CD4-positive, alpha-beta T cell treated with Interleukin-1 beta for 1 hour (primary cell): ENCODE measurements at regions not wholly inside any gene's neighbourhood (a gene's known extent, or its start where the extent isn't known, plus 50 kb on each side); places are given as distances from the start of the nearest gene placed in this dataset.

ENCODE experiments used
- DNase-seq, 2 donors: peaks; one replicate each; pipeline ENCODE4 v3.0.0-alpha.2; 2020 to 2022

GRCh38 chr17:33517746-33518145 lies 224.7 kb upstream of the ASIC2 start:
- no peak for DNase-seq

- no peak for DNase-seq
These were observed 226.6 kb upstream of the ASIC2 start for GRCh38 chr17:33519692-33520091.

GRCh38 chr17:33520426-33521330 lies 227.6 kb upstream of the ASIC2 start:
- peak; percentile 9 to 15 for DNase-seq

GRCh38 chr17:33521784-33522183 lies 228.7 kb upstream of the ASIC2 start:
- DNase-seq: no peak

GRCh38 chr17:33522623-33523022 lies 229.5 kb upstream of the ASIC2 start:
- no peak for DNase-seq

GRCh38 chr17:33523577-33523981 lies 230.5 kb upstream of the ASIC2 start:
- DNase-seq: no peak

- no peak for DNase-seq
These were observed 232.1 kb upstream of the ASIC2 start for GRCh38 chr17:33525186-33525585.

GRCh38 chr17:33526717-33527116 lies 233.6 kb upstream of the ASIC2 start:
- no peak for DNase-seq

GRCh38 chr17:33527290-33527689 lies 234.2 kb upstream of the ASIC2 start:
- DNase-seq: no peak

GRCh38 chr17:33528846-33529245 lies 235.8 kb upstream of the ASIC2 start:
- DNase-seq: no peak

GRCh38 chr17:33529816-33530215 lies 236.7 kb upstream of the ASIC2 start:
- DNase-seq: no peak

GRCh38 chr17:33531311-33531710 lies 238.2 kb upstream of the ASIC2 start:
- no peak for DNase-seq

GRCh38 chr17:33534087-33534486 lies 241.0 kb upstream of the ASIC2 start:
- DNase-seq: no peak

GRCh38 chr17:33545124-33545523 lies 252.0 kb upstream of the ASIC2 start:
- no peak for DNase-seq

- DNase-seq: no peak
These were observed 257.2 kb upstream of the ASIC2 start for GRCh38 chr17:33550261-33550660.

GRCh38 chr17:33551075-33551474 lies 258.0 kb upstream of the ASIC2 start:
- DNase-seq: no peak

GRCh38 chr17:33551911-33552310 lies 258.8 kb upstream of the ASIC2 start:
- no peak for DNase-seq

- DNase-seq: no peak
These were observed 267.1 kb upstream of the ASIC2 start for GRCh38 chr17:33560165-33560564.

- DNase-seq: no peak
These were observed 267.8 kb upstream of the ASIC2 start for GRCh38 chr17:33560871-33561270.

- no peak for DNase-seq
These were observed 268.7 kb upstream of the ASIC2 start for GRCh38 chr17:33561569-33562334.

GRCh38 chr17:33562792-33563191 lies 269.7 kb upstream of the ASIC2 start:
- DNase-seq: no peak

- DNase-seq: no peak
These were observed 271.1 kb upstream of the ASIC2 start for GRCh38 chr17:33564146-33564545.

GRCh38 chr17:33567223-33567622 lies 274.1 kb upstream of the ASIC2 start:
- no peak for DNase-seq

GRCh38 chr17:33572615-33573014 lies 279.5 kb upstream of the ASIC2 start:
- DNase-seq: no peak
